Muscle layer of duodenum (tissue), 2 donors: ENCODE measurements at regions not wholly inside any gene's neighbourhood (a gene's known extent, or its start where the extent isn't known, plus 50 kb on each side); places are given as distances from the start of the nearest gene placed in this dataset.

ENCODE experiments used
- H3K27ac ChIP-seq: one replicate; pipeline ENCODE4 v1.7.0; 2013; ENCODE audit warnings: mild to moderate bottlenecking, low read length
- H3K27me3 ChIP-seq: one replicate; pipeline ENCODE4 v1.7.0; 2013; ENCODE audit warnings: low read depth, mild to moderate bottlenecking, control low read depth, low read length
- H3K36me3 ChIP-seq, 2 donors: one replicate each; pipeline ENCODE4 v1.7.0; 2013; ENCODE audit warnings: low read length in 2 of 2, control low read depth in 1 of 2, mild to moderate bottlenecking in 1 of 2; ENCODE audit not compliant: insufficient read depth in 2 of 2, control insufficient read depth in 1 of 2
- H3K4me1 ChIP-seq, 2 donors: one replicate each; pipeline ENCODE4 v1.7.0; 2013; ENCODE audit warnings: low read length in 2 of 2, mild to moderate bottlenecking in 2 of 2, control low read depth in 1 of 2, moderate library complexity in 1 of 2; ENCODE audit not compliant: insufficient read depth in 2 of 2, control insufficient read depth in 1 of 2
- H3K4me3 ChIP-seq, 2 donors: one replicate each; pipeline ENCODE4 v1.7.0; 2013; ENCODE audit warnings: low read length in 2 of 2, low read depth in 1 of 2, mild to moderate bottlenecking in 1 of 2
- H3K9me3 ChIP-seq, 2 donors: one replicate each; pipeline ENCODE4 v1.7.0; 2013; ENCODE audit warnings: low read length in 2 of 2, control low read depth in 1 of 2, mild to moderate bottlenecking in 1 of 2; ENCODE audit not compliant: control insufficient read depth in 1 of 2
- donor health status: healthy.

DNA sequence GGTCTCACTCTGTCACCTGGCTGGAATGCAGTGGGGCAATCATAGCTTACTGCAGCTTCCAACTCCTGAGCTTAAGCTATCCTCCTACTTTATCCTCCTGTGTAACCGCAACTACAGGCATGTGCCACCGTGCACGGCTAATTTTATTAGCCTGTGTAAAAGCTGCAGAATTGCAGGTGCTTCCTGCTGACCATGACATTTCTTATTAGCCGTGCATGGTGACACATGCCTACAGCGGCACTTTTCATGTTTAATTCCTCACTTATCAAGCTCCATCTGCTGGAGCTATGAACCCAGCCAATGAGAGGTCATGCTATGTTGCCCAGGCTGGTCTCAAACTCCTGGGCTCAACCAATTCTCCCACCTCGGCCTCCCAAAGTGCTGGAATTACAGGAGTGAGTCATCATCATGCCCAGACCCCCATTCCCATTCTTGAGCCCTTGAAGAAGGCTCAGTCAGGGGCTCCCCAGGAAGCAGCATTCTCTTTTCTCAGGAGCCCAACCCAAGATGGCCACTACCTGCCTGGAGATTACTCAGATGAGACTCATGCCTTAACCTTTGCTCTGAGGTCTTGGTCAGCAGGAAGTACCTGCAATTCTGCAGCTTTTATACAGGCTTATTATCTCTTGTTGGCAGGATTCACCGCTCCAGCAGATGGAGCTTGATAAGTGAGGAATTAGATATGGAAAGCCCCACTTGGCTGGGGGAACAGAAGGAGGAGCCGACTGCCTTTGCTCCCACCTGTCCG is 503.2 kb downstream of the MED13L start:
- Histone ChIP-seq H3K27me3 (no peaks in the 10 kb centered on the region), H3K9me3 (peaks cover 0 to 4% of the 10 kb centered on the region in 2 donors), H3K4me3 (no peak overlapping the region), H3K4me1 (no peaks in the 10 kb centered on the region), H3K27ac (no peak overlapping the region), H3K36me3 (no peaks in the 10 kb centered on the region)

DNA sequence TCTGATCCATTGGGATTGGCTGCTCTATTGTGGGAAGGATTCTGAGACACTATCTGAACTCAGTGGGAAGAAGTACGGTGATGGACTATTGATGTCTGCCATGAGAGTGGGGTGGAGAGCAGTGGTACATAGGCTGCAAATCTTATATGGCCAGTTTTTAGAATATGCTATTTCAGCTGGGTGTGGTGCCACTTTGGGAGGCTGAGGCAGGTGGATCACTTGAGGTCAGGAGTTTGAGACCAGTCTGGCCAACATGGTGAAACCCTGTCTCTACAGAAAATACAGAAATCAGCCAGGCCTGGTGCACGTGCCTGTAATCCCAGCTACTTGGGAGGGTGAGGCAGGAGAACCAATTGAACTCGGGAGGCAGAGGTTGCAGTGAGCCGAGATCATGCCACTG is 505.9 kb downstream of the MED13L start:
- H3K4me1 ChIP-seq = no peaks in the 10 kb centered on the region
- H3K27me3 ChIP-seq = no peaks in the 10 kb centered on the region
- H3K27ac ChIP-seq = no peak overlapping the region
- no peak overlapping the region for H3K4me3 ChIP-seq
- no peaks in the 10 kb centered on the region for H3K36me3 ChIP-seq
- peaks cover 0 to 4% of the 10 kb centered on the region in 2 donors for H3K9me3 ChIP-seq

DNA sequence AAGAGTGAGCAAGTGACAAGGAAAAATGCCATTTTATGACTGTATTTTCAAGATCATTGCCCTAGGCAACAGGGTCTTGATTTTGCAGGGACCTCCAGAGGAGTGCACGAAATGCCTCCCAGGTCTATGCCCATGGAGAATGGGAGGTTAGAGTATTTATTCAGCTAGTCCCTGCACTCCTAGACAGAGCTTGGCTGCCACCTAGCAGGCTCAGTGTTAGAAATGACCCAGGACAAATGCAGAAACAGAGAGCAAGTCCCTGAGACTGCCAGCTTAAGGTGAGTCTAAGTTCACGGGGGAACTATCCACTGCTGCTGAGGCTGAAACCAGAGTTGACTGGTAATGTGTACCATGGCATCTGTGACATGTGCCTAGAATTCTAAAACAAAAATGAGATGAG is 506.4 kb downstream of the MED13L start:
- Histone ChIP-seq H3K4me3 (no peak overlapping the region), H3K36me3 (no peaks in the 10 kb centered on the region), H3K4me1 (no peaks in the 10 kb centered on the region), H3K27me3 (no peaks in the 10 kb centered on the region), H3K27ac (no peak overlapping the region), H3K9me3 (peaks cover 0 to 4% of the 10 kb centered on the region in 2 donors)

DNA sequence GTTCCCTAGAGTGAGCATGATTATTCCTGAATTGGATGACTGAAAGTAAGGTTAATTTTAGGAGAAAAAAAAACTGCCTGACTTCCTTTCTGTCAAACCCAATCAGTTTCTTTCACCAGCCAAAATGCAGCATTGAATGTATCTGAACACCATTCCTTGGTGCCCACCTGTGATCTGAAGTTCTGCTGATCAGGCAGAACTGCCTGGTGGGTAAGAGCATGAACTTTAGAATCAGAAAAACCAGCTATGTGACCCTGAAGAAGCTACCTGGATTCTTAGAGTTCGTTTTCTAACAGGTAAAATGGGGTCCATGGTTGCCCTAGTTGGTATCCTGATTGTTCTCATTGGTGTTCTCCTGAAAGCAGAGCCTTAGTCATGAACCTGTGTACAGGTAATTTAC is 506.9 kb downstream of the MED13L start:
- Histone ChIP-seq H3K4me1 (no peaks in the 10 kb centered on the region), H3K27me3 (no peaks in the 10 kb centered on the region), H3K4me3 (no peak overlapping the region), H3K36me3 (no peaks in the 10 kb centered on the region), H3K27ac (no peak overlapping the region), H3K9me3 (peaks cover 0 to 1% of the 10 kb centered on the region in 2 donors)

DNA sequence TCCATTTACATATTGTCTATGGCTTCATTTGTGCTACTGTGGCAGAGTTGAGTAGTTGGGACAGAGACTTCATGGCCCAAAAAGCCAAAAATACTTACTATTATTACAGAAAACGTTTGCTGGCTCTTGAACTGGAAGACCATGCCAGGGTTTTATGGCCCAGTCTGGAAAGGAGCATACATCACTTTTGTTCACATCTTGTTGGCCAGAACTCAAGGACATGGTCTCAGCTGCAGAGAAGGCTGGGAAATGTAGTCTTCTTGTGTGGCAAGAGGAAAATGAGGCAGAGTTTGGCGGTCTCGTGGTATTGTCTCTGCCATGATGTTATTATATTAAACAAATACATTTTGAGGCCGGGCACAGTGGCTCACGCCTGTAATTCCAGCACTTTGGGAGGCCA is 509.6 kb downstream of the MED13L start:
- Histone ChIP-seq H3K9me3 (no peaks in the 10 kb centered on the region), H3K27ac (no peak overlapping the region), H3K4me3 (no peak overlapping the region), H3K36me3 (no peaks in the 10 kb centered on the region), H3K27me3 (no peaks in the 10 kb centered on the region), H3K4me1 (no peaks in the 10 kb centered on the region)

DNA sequence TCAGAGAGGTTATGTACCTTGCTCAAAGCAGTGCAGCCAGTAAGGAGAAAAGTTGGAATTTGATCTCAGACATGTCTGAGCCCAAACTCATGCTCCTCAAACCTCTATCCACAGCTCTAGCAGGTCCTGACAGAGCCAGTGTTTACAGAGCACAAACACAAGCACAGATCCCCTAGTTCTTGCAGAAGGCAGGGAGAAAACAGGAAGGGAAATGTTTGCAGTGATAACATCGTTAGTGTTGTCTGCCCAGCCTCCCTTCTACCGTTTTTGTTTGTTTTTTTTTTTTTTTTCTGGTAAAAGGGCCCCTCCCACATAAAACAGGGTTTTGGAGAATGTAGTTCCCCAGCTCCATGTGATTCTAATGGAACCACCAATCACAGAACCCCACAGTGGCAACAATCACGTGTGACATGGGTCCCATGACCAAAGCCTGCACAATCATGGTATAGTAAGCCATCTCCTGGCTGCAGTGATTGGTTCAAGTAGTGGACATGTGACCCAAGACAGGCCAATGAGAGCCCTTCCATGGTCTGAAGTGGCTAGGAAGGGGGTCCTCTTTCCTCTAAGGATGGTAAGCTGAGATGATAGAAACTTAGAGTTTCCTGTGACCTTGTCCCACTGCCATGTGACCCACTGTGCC is 513.4 kb downstream of the MED13L start:
- Histone ChIP-seq H3K4me1 (no peaks in the 10 kb centered on the region), H3K36me3 (no peaks in the 10 kb centered on the region), H3K9me3 (no peaks in the 10 kb centered on the region), H3K27ac (no peak overlapping the region), H3K27me3 (no peaks in the 10 kb centered on the region), H3K4me3 (no peak overlapping the region)

DNA sequence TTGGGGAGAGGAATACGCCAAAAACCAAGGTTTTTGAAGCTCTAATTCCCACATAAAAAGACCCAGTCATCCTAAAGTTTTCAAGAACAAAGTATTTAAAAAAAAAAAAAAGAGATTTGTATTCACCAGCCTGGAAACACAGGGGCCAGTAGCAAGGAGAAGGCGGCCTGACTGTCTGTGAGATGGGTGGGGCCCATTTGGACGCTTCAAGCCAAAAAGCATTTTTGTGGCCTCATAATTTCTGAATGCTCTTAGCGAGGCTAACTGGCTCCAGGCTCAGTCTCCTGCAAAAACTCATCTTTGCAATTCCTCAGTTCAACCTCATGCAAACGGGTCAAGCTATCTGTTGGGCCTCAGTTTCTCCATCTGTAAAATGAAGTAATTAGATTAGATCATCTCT is 514.1 kb downstream of the MED13L start:
- Histone ChIP-seq H3K27ac (no peak overlapping the region), H3K27me3 (no peaks in the 10 kb centered on the region), H3K4me1 (no peaks in the 10 kb centered on the region), H3K36me3 (no peaks in the 10 kb centered on the region), H3K9me3 (no peaks in the 10 kb centered on the region), H3K4me3 (no peak overlapping the region)

DNA sequence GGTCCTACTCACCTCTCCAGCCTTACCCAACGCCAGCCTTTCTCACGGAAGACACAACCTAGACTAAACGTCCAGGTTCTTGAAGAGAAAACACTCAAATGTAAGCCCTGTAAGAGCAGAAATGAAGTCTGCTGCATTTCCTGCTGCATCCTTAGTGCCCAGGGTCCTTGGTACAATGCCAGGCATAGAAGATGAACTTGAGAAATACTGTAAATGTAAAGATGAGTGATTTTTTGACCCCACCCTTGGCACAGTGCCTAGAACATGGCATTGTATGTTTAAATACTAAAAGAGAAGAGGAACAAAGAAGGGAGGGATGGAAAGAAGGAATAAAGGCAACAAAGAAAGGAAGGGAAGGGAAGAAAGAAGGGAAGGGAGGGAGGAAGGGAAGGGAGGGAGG is 514.6 kb downstream of the MED13L start:
- Histone ChIP-seq H3K27ac (no peak overlapping the region), H3K4me1 (no peaks in the 10 kb centered on the region), H3K9me3 (no peaks in the 10 kb centered on the region), H3K27me3 (no peaks in the 10 kb centered on the region), H3K36me3 (no peaks in the 10 kb centered on the region), H3K4me3 (no peak overlapping the region)

DNA sequence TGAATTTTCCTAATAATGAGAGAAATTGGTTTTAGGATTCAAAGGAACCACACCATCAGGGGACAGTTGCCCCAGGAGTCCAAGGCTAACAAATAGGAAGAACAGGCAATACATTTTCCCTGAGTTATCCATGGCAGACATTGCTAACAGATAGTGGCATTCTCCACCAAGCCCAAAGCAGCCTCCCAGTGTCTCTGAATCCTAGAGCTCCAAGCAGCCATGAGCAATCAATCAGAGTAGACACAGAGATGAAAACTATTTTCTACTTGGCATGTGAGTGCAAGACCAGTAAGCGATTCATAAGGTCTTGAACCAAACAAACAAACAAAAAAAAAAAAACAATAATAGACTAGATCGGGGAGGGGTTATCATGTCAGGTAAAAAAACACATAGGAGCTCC is 515.7 kb downstream of the MED13L start:
- Histone ChIP-seq H3K27me3 (no peaks in the 10 kb centered on the region), H3K36me3 (no peaks in the 10 kb centered on the region), H3K27ac (no peak overlapping the region)

DNA sequence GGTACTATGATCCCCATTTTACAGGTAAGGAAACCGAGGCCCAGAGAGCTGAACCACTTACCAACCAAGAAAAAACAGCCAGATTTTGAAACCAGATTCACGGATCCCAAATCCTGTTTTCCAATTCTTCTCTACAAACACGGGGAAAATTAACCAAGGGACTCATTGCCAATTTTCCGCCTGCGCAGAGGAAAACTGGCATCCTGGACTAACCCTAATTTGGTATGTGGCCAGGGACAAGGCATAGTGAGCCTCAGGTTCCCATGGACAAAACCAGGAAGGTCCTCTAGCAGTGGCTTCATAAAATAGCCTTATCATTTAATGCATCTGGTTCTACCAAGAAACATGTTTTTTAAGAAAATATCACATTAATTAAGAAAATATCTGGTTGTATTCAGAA is 517.3 kb downstream of the MED13L start:
- H3K9me3 ChIP-seq = no peaks in the 10 kb centered on the region
- no peaks in the 10 kb centered on the region for H3K4me1 ChIP-seq
- no peak overlapping the region for H3K27ac ChIP-seq
- no peaks in the 10 kb centered on the region for H3K36me3 ChIP-seq
- no peak overlapping the region for H3K4me3 ChIP-seq
- no peaks in the 10 kb centered on the region for H3K27me3 ChIP-seq

More for the DNA sequence above, 515.7 kb downstream of the MED13L start:
- no peak overlapping the region for H3K4me3 ChIP-seq
- no peaks in the 10 kb centered on the region for H3K4me1 ChIP-seq
- no peaks in the 10 kb centered on the region for H3K9me3 ChIP-seq

DNA sequence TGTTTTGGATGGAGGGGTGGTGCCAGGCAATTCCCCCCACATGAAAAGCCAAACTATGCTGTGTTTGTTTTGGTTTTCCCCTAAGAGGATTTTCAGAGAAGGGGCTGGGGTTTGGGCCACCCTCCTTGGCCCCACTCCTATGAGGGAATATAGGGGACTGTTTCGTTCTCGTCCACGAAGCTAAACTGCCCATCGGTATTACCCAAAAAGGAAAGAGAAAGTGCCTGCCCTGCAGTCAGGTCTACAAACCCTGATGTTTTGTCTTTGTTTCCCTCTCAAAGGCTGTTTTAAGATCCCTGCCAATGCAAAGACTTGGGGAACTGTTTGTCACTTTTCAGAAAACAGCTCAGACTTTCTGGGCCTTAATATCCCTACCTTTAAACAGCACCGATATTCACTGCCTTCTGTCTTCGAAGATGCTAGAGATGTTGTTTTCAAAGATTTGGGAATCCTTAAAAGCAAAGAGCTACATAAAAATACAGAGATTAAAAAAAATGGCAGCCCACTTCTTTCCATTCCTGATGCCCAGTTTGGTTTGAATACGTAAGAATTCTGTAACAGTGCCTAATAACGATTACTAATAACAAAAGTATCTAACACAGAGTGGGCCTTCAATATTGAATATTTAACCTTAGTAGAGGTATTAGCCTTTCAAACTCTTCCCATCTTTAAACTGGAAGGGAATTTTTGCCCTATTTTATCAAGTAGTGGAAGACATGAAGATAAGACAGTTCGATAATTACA is 518.4 kb downstream of the MED13L start:
- H3K4me3 ChIP-seq = no peak overlapping the region
- no peak overlapping the region for H3K27ac ChIP-seq
- no peaks in the 10 kb centered on the region for H3K27me3 ChIP-seq
- H3K4me1 ChIP-seq = no peaks in the 10 kb centered on the region
- no peaks in the 10 kb centered on the region for H3K36me3 ChIP-seq
- no peaks in the 10 kb centered on the region for H3K9me3 ChIP-seq
